Activated CD4-positive, alpha-beta T cell treated with anti-CD3 and anti-CD28 coated beads for 36 hours (primary cell): ENCODE measurements at regions not wholly inside any gene's neighbourhood (a gene's known extent, or its start where the extent isn't known, plus 50 kb on each side); places are given as distances from the start of the nearest gene placed in this dataset.
A peak's percentile ranks its signal among the peaks of the same experiment; 100 is the strongest.

Experiments used
- ATAC-seq: fragments of 200-7000 bp; cut with Tn5 transposase; one replicate; pipeline ENCODE4 v1.10.0; 2021; ENCODE audit warnings: mild to moderate bottlenecking, moderate library complexity
- CTCF ChIA-PET: fragments of 350-600 bp; sonication (Branson Sonifier 250); formaldehyde crosslinking; loops from one replicate; lab custom pipeline; 2021; ENCODE audit warnings: antibody characterized with exemption; lab: Charles Lee
- POLR2A ChIA-PET: fragments of 350-600 bp; sonication (Branson Sonifier 250); formaldehyde crosslinking; loops from one replicate; lab custom pipeline; 2021; ENCODE audit warnings: antibody characterized with exemption, inconsistent platforms; lab: Charles Lee
- DNase-seq: peaks from one replicate; pipeline ENCODE4 v3.0.0-alpha.2; 2020
- H3K27ac Mint-ChIP-seq: one replicate; pipeline ENCODE4 v1.8.0; 2021; ENCODE audit warnings: mixed read lengths
- H3K27me3 Mint-ChIP-seq: one replicate; pipeline ENCODE4 v1.8.0; 2021; ENCODE audit warnings: mixed read lengths
- H3K36me3 Mint-ChIP-seq: one replicate; pipeline ENCODE4 v1.8.0; 2021; ENCODE audit warnings: low read depth, mixed read lengths
- H3K4me1 Mint-ChIP-seq: one replicate; pipeline ENCODE4 v1.8.0; 2021; ENCODE audit warnings: mixed read lengths
- H3K4me3 Mint-ChIP-seq: one replicate; pipeline ENCODE4 v1.8.0; 2021; ENCODE audit warnings: mild to moderate bottlenecking, moderate library complexity, mixed read lengths
- H3K9me3 Mint-ChIP-seq: one replicate; pipeline ENCODE4 v1.8.0; 2021; ENCODE audit warnings: low read depth, mixed read lengths
- intact Hi-C, 2 experiments: fragments of 100-400 bp; cut with DNase I in 1 of 2; cut with micrococcal nuclease in 1 of 2; formaldehyde crosslinking; loops; one replicate each; pipeline versions ENCODE4 v1.14.2 to v1.15.1; 2022 to 2024; cut with DNase I, micrococcal nuclease

DNA sequence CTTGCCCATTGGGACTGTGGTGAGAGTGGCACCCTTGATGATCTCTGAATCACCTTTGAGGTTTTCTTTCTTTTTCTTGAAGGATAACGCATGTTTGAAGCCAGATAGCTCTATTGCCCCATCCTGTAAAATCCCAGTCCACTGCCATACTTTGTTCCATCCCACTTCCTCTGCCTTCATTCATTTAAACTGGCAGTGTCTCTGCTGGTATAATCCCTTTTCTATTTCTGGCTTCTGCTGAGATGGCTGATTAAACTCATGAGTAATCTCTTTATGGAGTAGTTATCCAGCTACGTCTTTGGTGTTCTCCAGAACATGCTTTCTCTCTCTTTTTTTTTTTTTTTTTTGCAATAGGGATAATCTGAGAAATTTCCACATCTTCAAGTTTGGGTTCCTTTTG is 656.5 kb upstream of the SALL1 start:
- no peaks in the 10 kb centered on the region for H3K4me1 Mint-ChIP-seq
- H3K4me3 Mint-ChIP-seq = no peak overlapping the region
- no peaks in the 10 kb centered on the region for H3K27me3 Mint-ChIP-seq
- intact Hi-C loops = no loop called here
- no peak overlapping the region for H3K27ac Mint-ChIP-seq
- no peak for ATAC-seq
- no peaks in the 10 kb centered on the region for H3K36me3 Mint-ChIP-seq
- ChIA-PET CTCF (no interaction called here), POLR2A (no interaction called here)
- no peak for DNase-seq
- no peaks in the 10 kb centered on the region for H3K9me3 Mint-ChIP-seq

DNA sequence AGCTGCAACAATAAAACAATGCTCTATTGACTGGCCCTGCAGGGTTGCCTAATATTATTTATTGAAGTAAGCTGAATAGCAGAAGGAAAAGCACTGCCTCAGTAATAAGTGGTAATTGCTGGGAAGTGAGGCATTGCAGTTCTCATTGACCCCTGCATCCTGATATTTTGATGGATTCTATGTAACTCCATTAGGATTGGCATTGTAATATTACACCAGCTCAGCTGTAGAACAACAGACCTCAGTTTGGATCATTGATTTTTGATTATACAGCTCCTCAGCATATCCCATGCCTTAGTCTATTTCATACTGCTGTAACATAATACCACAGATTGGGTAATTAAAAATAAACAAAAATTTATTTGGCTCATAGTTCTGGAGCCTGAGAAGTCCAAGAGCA is 650.6 kb upstream of the SALL1 start:
- ChIA-PET POLR2A (no interaction called here), CTCF (no interaction called here)
- Mint-ChIP-seq H3K36me3 (no peaks in the 10 kb centered on the region), H3K27ac (no peak overlapping the region), H3K27me3 (no peaks in the 10 kb centered on the region), H3K4me3 (no peak overlapping the region), H3K4me1 (no peaks in the 10 kb centered on the region), H3K9me3 (no peaks in the 10 kb centered on the region)
- intact Hi-C loops = no loop called here
- ATAC-seq (no peak), DNase-seq (no peak)

DNA sequence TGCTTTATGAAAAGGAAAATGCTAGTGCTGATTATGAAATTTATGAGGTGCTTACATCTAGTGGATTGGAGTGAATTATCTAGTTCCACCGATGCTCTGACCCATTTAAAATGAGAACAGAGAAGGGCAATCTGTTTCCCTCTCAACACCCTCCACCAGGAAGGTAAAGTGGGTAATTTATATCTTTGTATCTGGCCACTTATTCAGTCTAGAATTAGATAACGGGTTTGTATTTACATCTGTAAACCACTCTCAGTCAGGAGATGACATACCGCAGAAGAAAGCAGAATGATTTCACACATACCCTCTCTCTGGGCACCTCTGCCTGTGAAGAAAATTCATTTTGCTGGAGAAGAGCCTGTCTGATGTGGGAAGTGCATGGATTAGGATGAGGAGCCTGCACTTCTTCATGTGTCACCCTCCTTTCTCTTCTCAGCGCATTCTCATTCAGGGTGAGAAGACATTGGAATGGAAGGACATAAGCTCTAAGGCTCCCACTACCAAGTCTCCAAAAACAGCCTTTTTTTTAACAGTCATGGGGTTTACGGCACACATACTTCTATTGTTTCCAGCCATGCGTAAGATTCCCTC is 646.7 kb upstream of the SALL1 start:
- no peaks in the 10 kb centered on the region for H3K36me3 Mint-ChIP-seq
- ATAC-seq (no peak), DNase-seq (no peak)
- H3K9me3 Mint-ChIP-seq = peaks cover 4% of the 10 kb centered on the region
- intact Hi-C loops = no loop called here
- H3K27me3 Mint-ChIP-seq = no peaks in the 10 kb centered on the region
- CTCF ChIA-PET = no interaction called here
- H3K4me3 Mint-ChIP-seq = no peak overlapping the region
- H3K27ac Mint-ChIP-seq = no peak overlapping the region
- H3K4me1 Mint-ChIP-seq = no peaks in the 10 kb centered on the region
- POLR2A ChIA-PET = no interaction called here

DNA sequence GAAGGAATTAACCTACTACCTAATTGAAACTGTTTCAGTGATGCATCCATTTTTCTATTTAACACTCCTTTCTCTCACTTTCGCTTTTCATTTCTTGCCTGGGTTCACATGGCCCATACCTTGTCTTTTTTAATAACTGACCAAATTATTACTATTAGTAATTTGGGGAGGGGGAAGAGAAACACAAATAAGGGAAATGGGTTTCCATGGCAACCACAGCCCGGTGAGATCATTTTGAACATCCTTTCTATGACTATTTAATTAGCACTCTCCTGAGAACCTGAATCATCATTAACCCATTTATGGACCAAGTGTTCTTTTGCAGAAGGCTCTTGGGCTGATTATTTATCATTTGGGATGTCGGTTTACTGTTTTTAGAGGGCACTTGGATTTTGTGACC is 628.2 kb upstream of the SALL1 start:
- Mint-ChIP-seq H3K27me3 (peaks cover 1% of the 10 kb centered on the region), H3K27ac (no peak overlapping the region), H3K4me3 (no peak overlapping the region), H3K4me1 (no peaks in the 10 kb centered on the region), H3K36me3 (no peaks in the 10 kb centered on the region), H3K9me3 (peaks cover 7% of the 10 kb centered on the region)
- ATAC-seq (no peak), DNase-seq (no peak)
- ChIA-PET CTCF (no interaction called here), POLR2A (no interaction called here)
- intact Hi-C loops = no loop called here

- no peaks in the 10 kb centered on the region for H3K36me3 Mint-ChIP-seq
- H3K27me3 Mint-ChIP-seq = no peaks in the 10 kb centered on the region
- no peaks in the 10 kb centered on the region for H3K4me1 Mint-ChIP-seq
- no peak for ATAC-seq
- POLR2A ChIA-PET = no interaction called here
- CTCF ChIA-PET = interaction anchor here (0.6 kb wide), 1 partner anchor 44 kb away, joined by 3 read pairs; no protein-coding TSS in a partner anchor
- DNase-seq = no peak
- no peaks in the 10 kb centered on the region for H3K9me3 Mint-ChIP-seq
- H3K4me3 Mint-ChIP-seq = no peak overlapping the region
- intact Hi-C loops = no loop called here
- H3K27ac Mint-ChIP-seq = no peak overlapping the region
Measured at GRCh38 chr16:51773071-51773890, 622.2 kb upstream of the SALL1 start.

DNA sequence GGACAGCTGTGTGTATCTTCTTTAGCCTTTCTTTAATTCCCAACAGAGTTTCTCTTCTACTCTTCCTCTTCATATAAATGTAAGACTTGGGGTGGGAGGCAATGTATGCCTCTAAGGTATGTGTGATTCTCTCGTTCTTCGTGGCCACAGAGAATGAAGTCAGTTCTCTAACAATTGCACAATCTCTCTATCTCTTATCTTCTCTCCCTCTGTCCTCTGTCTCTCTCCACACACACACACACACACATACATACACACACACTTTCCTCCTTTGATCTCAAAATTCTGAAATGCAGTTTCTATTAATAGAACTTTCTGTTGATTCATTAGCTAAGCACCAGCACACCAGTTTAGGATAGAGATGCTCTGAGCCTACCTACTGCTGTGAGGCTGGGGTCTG is 615.7 kb upstream of the SALL1 start:
- H3K27ac Mint-ChIP-seq = no peak overlapping the region
- no peaks in the 10 kb centered on the region for H3K4me1 Mint-ChIP-seq
- no peaks in the 10 kb centered on the region for H3K9me3 Mint-ChIP-seq
- CTCF ChIA-PET = no interaction called here
- H3K4me3 Mint-ChIP-seq = no peak overlapping the region
- POLR2A ChIA-PET = no interaction called here
- peaks cover 9% of the 10 kb centered on the region for H3K27me3 Mint-ChIP-seq
- DNase-seq = no peak
- intact Hi-C loops = loop anchor here in 1 of 2 experiments (10.0 kb wide), 1 partner anchor 402 kb away; no protein-coding TSS in a partner anchor
- H3K36me3 Mint-ChIP-seq = no peaks in the 10 kb centered on the region
- no peak for ATAC-seq

GRCh38 chr16:51763072-51763661 is 612.1 kb upstream of the SALL1 start:
- H3K4me1 Mint-ChIP-seq = no peaks in the 10 kb centered on the region

DNA sequence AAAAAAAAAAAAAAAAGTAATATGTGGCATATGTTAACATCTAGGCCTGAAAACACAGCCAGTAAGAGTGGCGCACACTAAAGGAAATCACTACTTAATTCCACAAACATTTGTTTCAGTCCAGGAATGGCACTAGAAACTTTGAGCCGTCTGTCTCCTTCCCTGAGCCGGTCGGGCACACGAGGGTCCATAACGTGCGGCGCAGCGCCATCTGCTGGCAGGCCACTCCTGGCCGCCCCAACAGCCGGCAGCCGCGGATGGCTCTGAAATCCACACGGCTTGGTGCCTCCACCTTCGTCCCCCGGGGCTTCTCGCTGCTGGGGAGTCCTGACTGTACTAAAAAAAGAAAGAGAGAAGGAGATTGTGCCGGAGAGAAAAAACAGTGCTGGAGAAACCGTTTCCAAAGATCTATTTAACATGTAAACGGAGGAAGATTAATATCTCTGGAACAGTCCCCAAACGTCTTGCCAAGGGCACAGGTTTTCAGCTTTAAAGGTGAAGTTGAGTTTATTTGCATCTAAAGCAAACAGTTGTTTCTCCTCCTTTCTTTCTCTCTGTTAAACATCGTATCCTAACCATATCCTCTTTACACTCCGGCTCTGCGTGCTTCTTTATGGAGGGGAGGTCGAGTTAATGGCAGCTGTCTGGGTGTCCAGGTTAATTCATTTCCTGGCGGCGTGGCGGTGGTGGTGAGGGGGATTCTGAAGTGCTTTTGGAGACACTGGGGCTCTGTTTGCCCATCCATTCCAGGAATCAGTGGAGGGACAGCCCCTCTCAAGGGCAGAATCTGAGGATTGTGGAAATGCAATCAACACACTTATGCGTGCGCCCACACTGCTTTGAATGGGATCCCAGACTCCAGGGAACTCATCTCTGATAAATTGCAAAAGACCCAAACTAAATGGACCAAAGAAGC is 611.3 kb upstream of the SALL1 start:
- POLR2A ChIA-PET = no interaction called here
- Mint-ChIP-seq H3K4me3 (no peak overlapping the region), H3K27ac (no peak overlapping the region), H3K9me3 (no peaks in the 10 kb centered on the region), H3K27me3 (peaks cover 12% of the 10 kb centered on the region), H3K36me3 (no peaks in the 10 kb centered on the region), H3K4me1 (no peaks in the 10 kb centered on the region)
- intact Hi-C loops = loop anchor here in 1 of 2 experiments (10.0 kb wide), 1 partner anchor 398 kb away; no protein-coding TSS in a partner anchor
- DNase-seq = peak; percentile 79
- CTCF ChIA-PET = interaction anchor here (0.7 kb wide), 1 partner anchor 53 kb away, joined by 4 read pairs; no protein-coding TSS in a partner anchor
- peak; percentile 42 for ATAC-seq

More at GRCh38 chr16:51763072-51763661, 612.1 kb upstream of the SALL1 start:
- intact Hi-C loops = loop anchor here in 1 of 2 experiments (10.0 kb wide), 1 partner anchor 398 kb away; no protein-coding TSS in a partner anchor
- H3K4me3 Mint-ChIP-seq = no peak overlapping the region
- H3K9me3 Mint-ChIP-seq = no peaks in the 10 kb centered on the region
- H3K27ac Mint-ChIP-seq = no peak overlapping the region
- CTCF ChIA-PET = no interaction called here
- POLR2A ChIA-PET = no interaction called here
- H3K36me3 Mint-ChIP-seq = no peaks in the 10 kb centered on the region
- no peak for ATAC-seq
- peaks cover 12% of the 10 kb centered on the region for H3K27me3 Mint-ChIP-seq
- DNase-seq = no peak

DNA sequence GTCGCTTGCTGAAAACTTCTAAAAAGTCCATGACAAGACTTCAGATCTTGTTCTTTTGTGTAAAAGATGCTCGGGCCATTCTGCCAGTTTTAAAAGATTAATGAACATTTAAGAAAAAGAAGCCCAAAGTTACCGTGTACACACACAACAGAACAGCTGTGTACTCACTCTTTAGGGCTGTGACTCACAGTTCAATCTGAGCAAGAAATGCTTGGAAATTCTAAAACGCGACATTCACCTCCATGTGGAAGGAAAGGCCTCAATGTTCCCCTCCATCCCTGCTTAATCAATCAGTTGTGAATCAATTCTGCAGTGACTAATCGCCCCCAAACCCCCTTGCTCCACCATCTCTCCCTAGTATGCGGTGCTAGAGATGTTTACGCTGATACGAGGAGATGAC is 609.9 kb upstream of the SALL1 start:
- CTCF ChIA-PET = no interaction called here
- no peaks in the 10 kb centered on the region for H3K4me1 Mint-ChIP-seq
- intact Hi-C loops = loop anchor here in 1 of 2 experiments (10.0 kb wide), 1 partner anchor 396 kb away; no protein-coding TSS in a partner anchor
- H3K9me3 Mint-ChIP-seq = no peaks in the 10 kb centered on the region
- ATAC-seq (no peak), DNase-seq (no peak)
- H3K27ac Mint-ChIP-seq = no peak overlapping the region
- POLR2A ChIA-PET = no interaction called here
- H3K27me3 Mint-ChIP-seq = peaks cover 12% of the 10 kb centered on the region
- H3K36me3 Mint-ChIP-seq = no peaks in the 10 kb centered on the region
- H3K4me3 Mint-ChIP-seq = no peak overlapping the region

DNA sequence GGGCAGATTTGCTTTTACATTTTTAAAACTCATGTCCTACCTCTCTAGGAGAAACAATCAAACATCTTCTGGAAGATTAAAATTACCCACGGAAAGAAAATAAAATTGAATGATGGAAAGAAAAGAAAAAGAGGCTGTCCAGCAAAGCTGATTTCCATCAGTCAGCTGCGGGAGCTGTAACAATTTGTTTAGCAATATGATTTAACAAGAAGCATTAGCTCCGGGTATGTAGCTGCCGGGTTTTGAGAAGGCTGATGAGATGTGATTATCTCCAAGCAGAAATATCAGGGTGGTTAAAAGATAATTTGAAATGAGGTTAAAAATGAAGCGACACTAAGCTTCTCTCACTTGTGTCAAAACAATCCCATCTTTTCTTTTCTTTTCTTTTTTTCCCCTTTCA is 608.9 kb upstream of the SALL1 start:
- intact Hi-C loops = loop anchor here in 1 of 2 experiments (10.0 kb wide), 1 partner anchor 395 kb away; no protein-coding TSS in a partner anchor
- peaks cover 12% of the 10 kb centered on the region for H3K27me3 Mint-ChIP-seq
- ATAC-seq (no peak), DNase-seq (no peak)
- no peaks in the 10 kb centered on the region for H3K4me1 Mint-ChIP-seq
- H3K9me3 Mint-ChIP-seq = no peaks in the 10 kb centered on the region
- CTCF ChIA-PET = interaction anchor here (1.4 kb wide), 1 partner anchor 17 kb away, joined by 4 read pairs; no protein-coding TSS in a partner anchor
- no peak overlapping the region for H3K4me3 Mint-ChIP-seq
- no peaks in the 10 kb centered on the region for H3K36me3 Mint-ChIP-seq
- POLR2A ChIA-PET = no interaction called here
- H3K27ac Mint-ChIP-seq = no peak overlapping the region

GRCh38 chr16:51759329-51759728 is 608.3 kb upstream of the SALL1 start:
- no peaks in the 10 kb centered on the region for H3K4me1 Mint-ChIP-seq
- intact Hi-C loops = no loop called here
- no peaks in the 10 kb centered on the region for H3K9me3 Mint-ChIP-seq
- ChIA-PET POLR2A (no interaction called here), CTCF (interaction anchor here (1.4 kb wide), 1 partner anchor 17 kb away, joined by 4 read pairs; no protein-coding TSS in a partner anchor)
- DNase-seq (no peak), ATAC-seq (no peak)
- H3K27ac Mint-ChIP-seq = no peak overlapping the region
- no peak overlapping the region for H3K4me3 Mint-ChIP-seq
- H3K27me3 Mint-ChIP-seq = peaks cover 13% of the 10 kb centered on the region
- no peaks in the 10 kb centered on the region for H3K36me3 Mint-ChIP-seq
